ENCODE measurements at regions not wholly inside any gene's neighbourhood (a gene's known extent, or its start where the extent isn't known, plus 50 kb on each side); places are given as distances from the start of the nearest gene placed in this dataset.

DNA sequence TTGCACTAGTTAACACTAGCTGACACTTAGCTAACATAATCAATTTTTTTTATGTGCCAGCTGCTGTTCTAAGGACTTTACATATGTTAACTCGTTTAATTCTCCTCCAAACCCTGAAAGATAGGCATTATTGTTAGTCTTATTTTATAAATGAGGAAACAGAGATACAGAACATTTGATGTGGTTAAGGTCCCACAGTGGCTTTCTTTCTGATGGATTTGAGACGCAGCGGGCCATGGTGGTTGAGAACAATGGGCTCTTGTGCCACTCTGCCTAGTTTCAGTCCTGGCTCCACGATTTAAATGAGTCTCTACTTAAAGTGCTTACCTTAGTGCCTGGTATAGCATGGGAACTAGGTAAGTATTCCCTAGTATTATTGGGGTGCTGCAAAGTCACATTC, 201.9 kb upstream of the SPRED2 start:
- TF ChIP-seq, protein P1, sequence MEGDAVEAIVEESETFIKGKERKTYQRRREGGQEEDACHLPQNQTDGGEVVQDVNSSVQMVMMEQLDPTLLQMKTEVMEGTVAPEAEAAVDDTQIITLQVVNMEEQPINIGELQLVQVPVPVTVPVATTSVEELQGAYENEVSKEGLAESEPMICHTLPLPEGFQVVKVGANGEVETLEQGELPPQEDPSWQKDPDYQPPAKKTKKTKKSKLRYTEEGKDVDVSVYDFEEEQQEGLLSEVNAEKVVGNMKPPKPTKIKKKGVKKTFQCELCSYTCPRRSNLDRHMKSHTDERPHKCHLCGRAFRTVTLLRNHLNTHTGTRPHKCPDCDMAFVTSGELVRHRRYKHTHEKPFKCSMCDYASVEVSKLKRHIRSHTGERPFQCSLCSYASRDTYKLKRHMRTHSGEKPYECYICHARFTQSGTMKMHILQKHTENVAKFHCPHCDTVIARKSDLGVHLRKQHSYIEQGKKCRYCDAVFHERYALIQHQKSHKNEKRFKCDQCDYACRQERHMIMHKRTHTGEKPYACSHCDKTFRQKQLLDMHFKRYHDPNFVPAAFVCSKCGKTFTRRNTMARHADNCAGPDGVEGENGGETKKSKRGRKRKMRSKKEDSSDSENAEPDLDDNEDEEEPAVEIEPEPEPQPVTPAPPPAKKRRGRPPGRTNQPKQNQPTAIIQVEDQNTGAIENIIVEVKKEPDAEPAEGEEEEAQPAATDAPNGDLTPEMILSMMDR (IDR thresholded peaks at IDR 0.05) = no peak
- TF ChIP-seq POLR2A (IDR thresholded peaks at IDR 0.05) = no peak
